ENCODE measurements at regions not wholly inside any gene's neighbourhood (a gene's known extent, or its start where the extent isn't known, plus 50 kb on each side); places are given as distances from the start of the nearest gene placed in this dataset.

- H3K4me3 ChIP-seq (ENCODE audit: control insufficient read depth in 2 of 3, extremely low read depth in 1 of 3, insufficient read depth in 2 of 3, low read depth in 1 of 3, low read length in 3 of 3), result no peak overlapping the region
- no peaks in the 10 kb centered on the region for H3K36me3 ChIP-seq (ENCODE audit: control insufficient read depth in 2 of 2, extremely low read depth in 1 of 2, insufficient read depth in 2 of 2, low read length in 2 of 2)
- H4K20me1 ChIP-seq (ENCODE audit: control insufficient read depth, extremely low read depth, insufficient read depth, low read length), result no peaks in the 10 kb centered on the region
- no peak overlapping the region for H2AFZ ChIP-seq (ENCODE audit: control insufficient read depth, low read length)
- no peak overlapping the region for H3K27ac ChIP-seq (ENCODE audit: control insufficient read depth, insufficient read depth, low read length)
- dilution Hi-C loops (cut with MboI; ENCODE audit: extremely low pct_ligation_motif_present, low sequenced_read_pairs), result no loop called here
- no peaks in the 10 kb centered on the region for H3K79me2 ChIP-seq (ENCODE audit: control insufficient read depth, insufficient read depth, low read length)
- H3K9me3 ChIP-seq (ENCODE audit: control insufficient read depth, low read depth, low read length), result no peaks in the 10 kb centered on the region
- no peak overlapping the region for H3K4me2 ChIP-seq (ENCODE audit: control insufficient read depth, extremely low read depth, insufficient read depth, low read depth, low read length)
- no peaks in the 10 kb centered on the region for H3K27me3 ChIP-seq (ENCODE audit: control insufficient read depth, extremely low read depth, insufficient read depth, low read length)
- H3K9me1 ChIP-seq (ENCODE audit: control insufficient read depth, extremely low read depth, insufficient read depth, low read length), result no peaks in the 10 kb centered on the region
- TF ChIP-seq, protein P1, sequence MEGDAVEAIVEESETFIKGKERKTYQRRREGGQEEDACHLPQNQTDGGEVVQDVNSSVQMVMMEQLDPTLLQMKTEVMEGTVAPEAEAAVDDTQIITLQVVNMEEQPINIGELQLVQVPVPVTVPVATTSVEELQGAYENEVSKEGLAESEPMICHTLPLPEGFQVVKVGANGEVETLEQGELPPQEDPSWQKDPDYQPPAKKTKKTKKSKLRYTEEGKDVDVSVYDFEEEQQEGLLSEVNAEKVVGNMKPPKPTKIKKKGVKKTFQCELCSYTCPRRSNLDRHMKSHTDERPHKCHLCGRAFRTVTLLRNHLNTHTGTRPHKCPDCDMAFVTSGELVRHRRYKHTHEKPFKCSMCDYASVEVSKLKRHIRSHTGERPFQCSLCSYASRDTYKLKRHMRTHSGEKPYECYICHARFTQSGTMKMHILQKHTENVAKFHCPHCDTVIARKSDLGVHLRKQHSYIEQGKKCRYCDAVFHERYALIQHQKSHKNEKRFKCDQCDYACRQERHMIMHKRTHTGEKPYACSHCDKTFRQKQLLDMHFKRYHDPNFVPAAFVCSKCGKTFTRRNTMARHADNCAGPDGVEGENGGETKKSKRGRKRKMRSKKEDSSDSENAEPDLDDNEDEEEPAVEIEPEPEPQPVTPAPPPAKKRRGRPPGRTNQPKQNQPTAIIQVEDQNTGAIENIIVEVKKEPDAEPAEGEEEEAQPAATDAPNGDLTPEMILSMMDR (optimal IDR thresholded peaks at IDR 0.05 in 1 of 3, IDR thresholded peaks at IDR 0.05 in 1 of 3, conservative IDR thresholded peaks at IDR 0.05 in 1 of 3; ENCODE audit: extremely low read depth in 1 of 3, insufficient read depth in 2 of 3, low read length in 3 of 3), result no peak
- no peak for TF ChIP-seq EZH2 (IDR thresholded peaks at IDR 0.05; ENCODE audit: low read length)
- no peak overlapping the region for H3K9ac ChIP-seq (ENCODE audit: control insufficient read depth, extremely low read depth, insufficient read depth, low read length)
- FAIRE-seq (no peak), DNase-seq (ENCODE audit: low read depth, low spot score) (no peak)
- H3K4me1 ChIP-seq (ENCODE audit: control insufficient read depth, extremely low read depth, insufficient read depth, low read length), result peaks cover 4% of the 10 kb centered on the region
Measured at GRCh38 chr5:54717459-54717858, 199.9 kb downstream of the SNX18 start.

- H3K27me3 ChIP-seq (ENCODE audit: control insufficient read depth, extremely low read depth, insufficient read depth, low read length), result no peaks in the 10 kb centered on the region
- no peaks in the 10 kb centered on the region for H3K9me3 ChIP-seq (ENCODE audit: control insufficient read depth, low read depth, low read length)
- no peak overlapping the region for H3K4me2 ChIP-seq (ENCODE audit: control insufficient read depth, extremely low read depth, insufficient read depth, low read depth, low read length)
- H4K20me1 ChIP-seq (ENCODE audit: control insufficient read depth, extremely low read depth, insufficient read depth, low read length), result no peaks in the 10 kb centered on the region
- no peak overlapping the region for H3K27ac ChIP-seq (ENCODE audit: control insufficient read depth, insufficient read depth, low read length)
- H3K9ac ChIP-seq (ENCODE audit: control insufficient read depth, extremely low read depth, insufficient read depth, low read length), result no peak overlapping the region
- no peaks in the 10 kb centered on the region for H3K4me1 ChIP-seq (ENCODE audit: control insufficient read depth, extremely low read depth, insufficient read depth, low read length)
- dilution Hi-C loops (cut with MboI; ENCODE audit: extremely low pct_ligation_motif_present, low sequenced_read_pairs), result no loop called here
- FAIRE-seq (no peak), DNase-seq (ENCODE audit: low read depth, low spot score) (no peak)
- no peaks in the 10 kb centered on the region for H3K36me3 ChIP-seq (ENCODE audit: control insufficient read depth in 2 of 2, extremely low read depth in 1 of 2, insufficient read depth in 2 of 2, low read length in 2 of 2)
- H3K79me2 ChIP-seq (ENCODE audit: control insufficient read depth, insufficient read depth, low read length), result no peaks in the 10 kb centered on the region
- no peaks in the 10 kb centered on the region for H3K9me1 ChIP-seq (ENCODE audit: control insufficient read depth, extremely low read depth, insufficient read depth, low read length)
- no peak overlapping the region for H3K4me3 ChIP-seq (ENCODE audit: control insufficient read depth in 2 of 3, extremely low read depth in 1 of 3, insufficient read depth in 2 of 3, low read depth in 1 of 3, low read length in 3 of 3)
- no peak overlapping the region for H2AFZ ChIP-seq (ENCODE audit: control insufficient read depth, low read length)
- no peak for TF ChIP-seq EZH2 (IDR thresholded peaks at IDR 0.05; ENCODE audit: low read length)
- TF ChIP-seq, protein P1 (optimal IDR thresholded peaks at IDR 0.05 in 1 of 3, IDR thresholded peaks at IDR 0.05 in 1 of 3, conservative IDR thresholded peaks at IDR 0.05 in 1 of 3; ENCODE audit: extremely low read depth in 1 of 3, insufficient read depth in 2 of 3, low read length in 3 of 3), result no peak
Measured at GRCh38 chr5:54713923-54714581, 196.5 kb downstream of the SNX18 start.

Data from keratinocyte (primary cell).